ENCODE measurements at regions not wholly inside any gene's neighbourhood (a gene's known extent, or its start where the extent isn't known, plus 50 kb on each side); places are given as distances from the start of the nearest gene placed in this dataset.

DNA sequence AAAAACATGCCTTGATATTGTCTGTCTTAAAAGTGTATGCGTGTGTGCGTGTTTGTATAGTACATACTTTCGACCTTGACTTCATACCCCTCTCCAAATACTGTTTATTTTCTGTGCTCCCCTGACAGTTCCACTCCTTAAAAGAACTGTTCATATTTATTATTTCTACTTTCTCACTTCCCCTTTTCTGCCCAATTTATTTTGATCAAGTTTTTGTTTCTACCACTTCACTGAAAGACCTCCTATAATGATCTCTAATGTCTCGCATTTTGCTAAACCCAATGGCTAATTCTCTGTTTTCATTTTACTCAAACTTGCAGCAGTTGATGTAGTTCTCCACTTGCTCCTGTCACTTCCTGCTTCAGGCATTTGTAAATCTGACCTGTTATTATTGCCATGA is 426.1 kb upstream of the KLF12 start:
- FAIRE-seq: no peak
- 0% methylated on average over 4 of the region's 4 CpGs for WGBS (ENCODE audit: insufficient coverage, low coverage, missing lambda C conversion rate)

More for the DNA sequence above, 426.1 kb upstream of the KLF12 start:
- H4K20me1 ChIP-seq (replicated peaks; ENCODE audit: control insufficient read depth, insufficient read depth, low read length): no peaks in the 10 kb centered on the region
- no peaks in the 10 kb centered on the region for H3K79me2 ChIP-seq (ENCODE audit: control insufficient read depth, insufficient read depth, low read length)
- intact Hi-C loops (cut with micrococcal nuclease): no loop called here
- in situ Hi-C loops (cut with MboI): no loop called here
- H3K27me3 ChIP-seq (ENCODE audit: control insufficient read depth in 2 of 2, insufficient read depth in 2 of 2, low read length in 2 of 2): no peaks in the 10 kb centered on the region
- H3K27ac ChIP-seq (ENCODE audit: extremely low read depth, low read depth, low read length): no peak overlapping the region
- H3K4me1 ChIP-seq (replicated peaks in 1 of 2; ENCODE audit: control insufficient read depth in 2 of 2, insufficient read depth in 2 of 2, low read length in 2 of 2): no peaks in the 10 kb centered on the region
- no peak overlapping the region for H2AFZ ChIP-seq (ENCODE audit: low read depth, low read length)
- CTCF ChIA-PET (ENCODE audit: low intra/inter-chr PET ratio): no interaction called here
- H3K9me3 ChIP-seq (replicated peaks; ENCODE audit: control insufficient read depth, insufficient read depth, low read depth, low read length): no peaks in the 10 kb centered on the region
- POLR2A ChIA-PET: no interaction called here
- no peak overlapping the region for H3K4me3 ChIP-seq
- no peaks in the 10 kb centered on the region for H3K36me3 ChIP-seq (ENCODE audit: control insufficient read depth, insufficient read depth, low read length)
- H3K4me2 ChIP-seq (ENCODE audit: insufficient read depth, low read length): no peak overlapping the region
- no TSS peak for BruUV-seq (replicated peaks)
- no peak for ATAC-seq
- TF ChIP-seq POLR2AphosphoS5 (IDR thresholded peaks at IDR 0.05; ENCODE audit: control insufficient read depth, insufficient read depth, low read depth, low read length) (no peak), BRD9 (IDR thresholded peaks at IDR 0.05; ENCODE audit: low read depth, partially characterized antibody) (no peak), SIN3A (IDR thresholded peaks at IDR 0.05; ENCODE audit: borderline replicate concordance in 2 of 2, control insufficient read depth in 1 of 2, low read depth in 2 of 2, low read length in 2 of 2) (no peak), SRSF7 (optimal IDR thresholded peaks at IDR 0.05; ENCODE audit: low read depth, low read length) (no peak), POLR2AphosphoS2 (IDR thresholded peaks at IDR 0.05; ENCODE audit: low read length) (no peak), EWSR1 (IDR thresholded peaks at IDR 0.05; ENCODE audit: borderline replicate concordance, low read depth, partially characterized antibody) (no peak), FOXJ3 (CRISPR knock-in tag; IDR thresholded peaks at IDR 0.05) (no peak), KLF13 (tag; IDR thresholded peaks at IDR 0.05; ENCODE audit: borderline replicate concordance, low read depth) (no peak)
- TF ChIP-seq, protein P1, sequence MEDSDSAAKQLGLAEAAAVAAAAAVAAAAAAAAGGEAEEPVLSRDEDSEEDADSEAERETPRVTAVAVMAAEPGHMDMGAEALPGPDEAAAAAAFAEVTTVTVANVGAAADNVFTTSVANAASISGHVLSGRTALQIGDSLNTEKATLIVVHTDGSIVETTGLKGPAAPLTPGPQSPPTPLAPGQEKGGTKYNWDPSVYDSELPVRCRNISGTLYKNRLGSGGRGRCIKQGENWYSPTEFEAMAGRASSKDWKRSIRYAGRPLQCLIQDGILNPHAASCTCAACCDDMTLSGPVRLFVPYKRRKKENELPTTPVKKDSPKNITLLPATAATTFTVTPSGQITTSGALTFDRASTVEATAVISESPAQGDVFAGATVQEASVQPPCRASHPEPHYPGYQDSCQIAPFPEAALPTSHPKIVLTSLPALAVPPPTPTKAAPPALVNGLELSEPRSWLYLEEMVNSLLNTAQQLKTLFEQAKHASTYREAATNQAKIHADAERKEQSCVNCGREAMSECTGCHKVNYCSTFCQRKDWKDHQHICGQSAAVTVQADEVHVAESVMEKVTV (CRISPR knock-in tag; IDR thresholded peaks at IDR 0.05): no peak
- TF ChIP-seq, protein P2, sequence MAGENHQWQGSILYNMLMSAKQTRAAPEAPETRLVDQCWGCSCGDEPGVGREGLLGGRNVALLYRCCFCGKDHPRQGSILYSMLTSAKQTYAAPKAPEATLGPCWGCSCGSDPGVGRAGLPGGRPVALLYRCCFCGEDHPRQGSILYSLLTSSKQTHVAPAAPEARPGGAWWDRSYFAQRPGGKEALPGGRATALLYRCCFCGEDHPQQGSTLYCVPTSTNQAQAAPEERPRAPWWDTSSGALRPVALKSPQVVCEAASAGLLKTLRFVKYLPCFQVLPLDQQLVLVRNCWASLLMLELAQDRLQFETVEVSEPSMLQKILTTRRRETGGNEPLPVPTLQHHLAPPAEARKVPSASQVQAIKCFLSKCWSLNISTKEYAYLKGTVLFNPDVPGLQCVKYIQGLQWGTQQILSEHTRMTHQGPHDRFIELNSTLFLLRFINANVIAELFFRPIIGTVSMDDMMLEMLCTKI (IDR thresholded peaks at IDR 0.05; ENCODE audit: partially characterized antibody): no peak
- TF ChIP-seq, protein P3, sequence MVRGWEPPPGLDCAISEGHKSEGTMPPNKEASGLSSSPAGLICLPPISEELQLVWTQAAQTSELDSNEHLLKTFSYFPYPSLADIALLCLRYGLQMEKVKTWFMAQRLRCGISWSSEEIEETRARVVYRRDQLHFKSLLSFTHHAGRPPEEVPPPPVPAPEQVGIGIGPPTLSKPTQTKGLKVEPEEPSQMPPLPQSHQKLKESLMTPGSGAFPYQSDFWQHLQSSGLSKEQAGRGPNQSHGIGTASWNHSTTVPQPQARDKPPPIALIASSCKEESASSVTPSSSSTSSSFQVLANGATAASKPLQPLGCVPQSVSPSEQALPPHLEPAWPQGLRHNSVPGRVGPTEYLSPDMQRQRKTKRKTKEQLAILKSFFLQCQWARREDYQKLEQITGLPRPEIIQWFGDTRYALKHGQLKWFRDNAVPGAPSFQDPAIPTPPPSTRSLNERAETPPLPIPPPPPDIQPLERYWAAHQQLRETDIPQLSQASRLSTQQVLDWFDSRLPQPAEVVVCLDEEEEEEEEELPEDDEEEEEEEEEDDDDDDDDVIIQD (CRISPR knock-in tag; IDR thresholded peaks at IDR 0.05): no peak
- no peaks in the 10 kb centered on the region for H3K9me1 ChIP-seq (ENCODE audit: control insufficient read depth, insufficient read depth, low read length)
- H3K9ac ChIP-seq (ENCODE audit: insufficient read depth in 1 of 2, low read depth in 2 of 2, low read length in 2 of 2): no peak overlapping the region
- no peak for DNase-seq (ENCODE audit: extremely low read depth in 1 of 4, low spot score in 3 of 4)

Data from K562 (cell line).